ENCODE measurements at regions not wholly inside any gene's neighbourhood (a gene's known extent, or its start where the extent isn't known, plus 50 kb on each side); places are given as distances from the start of the nearest gene placed in this dataset.

DNA sequence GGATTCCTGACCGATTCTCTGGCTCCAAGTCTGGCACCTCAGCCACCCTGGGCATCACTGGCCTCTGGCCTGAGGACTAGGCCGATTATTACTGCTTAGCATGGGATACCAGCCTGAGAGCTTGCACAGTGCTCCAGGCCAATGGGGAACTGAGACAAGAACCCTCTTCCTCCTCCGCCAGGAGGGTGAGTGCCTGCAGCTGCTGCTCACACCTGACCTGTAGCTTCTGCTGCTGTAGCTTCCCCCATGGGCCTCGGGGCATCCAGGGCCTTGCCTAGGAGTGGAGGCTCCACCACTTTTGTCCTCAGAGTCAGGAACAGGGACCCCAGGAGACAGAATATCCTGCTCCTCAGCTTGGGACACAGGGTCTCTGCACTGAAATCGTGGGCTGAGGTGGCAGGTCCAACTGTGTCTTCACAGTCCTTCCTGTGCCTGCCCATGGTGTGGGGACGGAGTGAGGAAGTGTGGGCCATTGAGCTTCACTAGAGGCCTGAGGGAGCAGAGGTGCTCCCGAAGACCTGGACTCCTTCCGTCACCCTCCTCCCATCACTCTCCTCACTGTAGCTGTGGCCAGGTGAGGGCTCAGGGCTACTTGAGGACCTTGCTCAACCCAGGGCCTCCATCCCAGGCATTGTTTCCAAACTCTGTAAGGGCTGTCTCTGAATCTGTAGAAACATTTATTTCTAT is 103.8 kb downstream of the ZNF280B start:
- Histone ChIP-seq H3K4me1 (no peaks in the 10 kb centered on the region), H3K4me3 (ENCODE audit: low read depth, low read length) (no peak overlapping the region), H3K36me3 (no peaks in the 10 kb centered on the region), H3K27me3 (0 out of 2 replicates have a peak, but pooled peaks cover 8% of the 10 kb centered on the region), H3K9me3 (no peaks in the 10 kb centered on the region)
- TF ChIP-seq CTCF (IDR thresholded peaks at IDR 0.05; ENCODE audit: low read depth, low read length): no peak
- DNase-seq: no peak

- Histone ChIP-seq H3K4me1 (no peaks in the 10 kb centered on the region), H3K9me3 (no peaks in the 10 kb centered on the region), H3K4me3 (ENCODE audit: low read depth, low read length) (no peak overlapping the region), H3K36me3 (no peaks in the 10 kb centered on the region), H3K27me3 (0 out of 2 replicates have a peak, but pooled peaks cover 2% of the 10 kb centered on the region)
- no peak for TF ChIP-seq CTCF (IDR thresholded peaks at IDR 0.05; ENCODE audit: low read depth, low read length)
- no peak for DNase-seq
Observed at GRCh38 chr22:22406445-22407027, 102.0 kb downstream of the ZNF280B start.

- Histone ChIP-seq H3K4me3 (ENCODE audit: low read depth, low read length) (no peak overlapping the region), H3K27me3 (no peaks in the 10 kb centered on the region), H3K9me3 (no peaks in the 10 kb centered on the region), H3K4me1 (no peaks in the 10 kb centered on the region), H3K36me3 (no peaks in the 10 kb centered on the region)
- DNase-seq: no peak
- no peak for TF ChIP-seq CTCF (IDR thresholded peaks at IDR 0.05; ENCODE audit: low read depth, low read length)
Observed at GRCh38 chr22:22407061-22407460, 101.5 kb downstream of the ZNF280B start.

DNA sequence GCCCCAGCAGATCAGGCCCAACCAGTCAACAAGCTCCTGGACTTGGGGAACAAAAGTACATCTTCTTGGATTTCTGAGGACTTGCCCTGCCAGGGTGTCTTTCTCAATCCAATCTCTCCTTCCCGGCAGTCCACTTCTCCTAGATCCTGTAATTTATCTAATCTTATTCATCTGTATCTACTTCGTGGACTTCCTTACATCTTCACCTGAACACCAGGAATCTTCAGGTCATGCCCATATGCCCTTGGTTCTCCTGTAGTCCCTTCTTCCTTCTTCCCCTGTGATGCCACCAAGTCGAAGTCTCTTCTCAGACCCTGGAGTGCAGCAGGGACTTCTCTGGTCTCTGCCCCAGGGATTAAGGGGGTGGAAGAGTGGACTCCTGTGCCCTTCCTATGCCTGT is 100.3 kb downstream of the ZNF280B start:
- H3K27me3 ChIP-seq: peaks cover 3% of the 10 kb centered on the region
- H3K4me1 ChIP-seq: no peaks in the 10 kb centered on the region

GRCh38 chr22:22408731-22409696 is 99.5 kb downstream of the ZNF280B start:
- no peak overlapping the region for H3K4me3 ChIP-seq (ENCODE audit: low read depth, low read length)
- no peaks in the 10 kb centered on the region for H3K4me1 ChIP-seq

More for the DNA sequence above, 100.3 kb downstream of the ZNF280B start:
- Histone ChIP-seq H3K4me3 (ENCODE audit: low read depth, low read length) (no peak overlapping the region), H3K36me3 (no peaks in the 10 kb centered on the region), H3K9me3 (no peaks in the 10 kb centered on the region)
- TF ChIP-seq CTCF (IDR thresholded peaks at IDR 0.05; ENCODE audit: low read depth, low read length): no peak
- no peak for DNase-seq

More at GRCh38 chr22:22408731-22409696, 99.5 kb downstream of the ZNF280B start:
- Histone ChIP-seq H3K27me3 (peaks cover 8% of the 10 kb centered on the region), H3K36me3 (no peaks in the 10 kb centered on the region), H3K9me3 (no peaks in the 10 kb centered on the region)
- TF ChIP-seq CTCF (IDR thresholded peaks at IDR 0.05; ENCODE audit: low read depth, low read length): peak; percentile 73
- DNase-seq: peak; percentile 38
